Uterus (tissue), 2 donors: ENCODE measurements at regions not wholly inside any gene's neighbourhood (a gene's known extent, or its start where the extent isn't known, plus 50 kb on each side); places are given as distances from the start of the nearest gene placed in this dataset.

Experiments used
- CTCF ChIP-seq, 4 experiments: fragments of 200-600 bp in 2 of 4; fragments of 450-650 bp in 2 of 4; sonication (generic) in 2 of 4; IDR thresholded peaks; one replicate each; pipeline ENCODE4 v1.5.1; 2016 to 2019; ENCODE audit warnings: antibody characterized with exemption in 4 of 4, mild to moderate bottlenecking in 2 of 4, moderate library complexity in 1 of 4
- POLR2A ChIP-seq, 2 donors: fragments of 450-650 bp; IDR thresholded peaks; one replicate each; pipeline ENCODE4 v1.6.1; 2016; ENCODE audit warnings: antibody characterized with exemption in 2 of 2, mild to moderate bottlenecking in 1 of 2, moderate library complexity in 1 of 2

- TF ChIP-seq CTCF (IDR thresholded peaks at IDR 0.05) (no peak), POLR2A (IDR thresholded peaks at IDR 0.05) (no peak)
Observed at GRCh38 chr14:25117342-25117741, 67.4 kb upstream of the STXBP6 start.
